Activated CD4-positive, alpha-beta T cell treated with anti-CD3 and anti-CD28 coated beads, Interleukin-2, amount 50 U/mL, for 4 hours (primary cell): ENCODE measurements at regions not wholly inside any gene's neighbourhood (a gene's known extent, or its start where the extent isn't known, plus 50 kb on each side); places are given as distances from the start of the nearest gene placed in this dataset.
"Not testable (repeated sequence)": the region's sequence is repeated elsewhere in the genome, so short reads cannot be mapped to it uniquely, and the experiment has no call there.

Experiments used
- DNase-seq, 2 experiments: peaks; one replicate each; pipeline ENCODE4 v3.0.0-alpha.2; 2020

DNA sequence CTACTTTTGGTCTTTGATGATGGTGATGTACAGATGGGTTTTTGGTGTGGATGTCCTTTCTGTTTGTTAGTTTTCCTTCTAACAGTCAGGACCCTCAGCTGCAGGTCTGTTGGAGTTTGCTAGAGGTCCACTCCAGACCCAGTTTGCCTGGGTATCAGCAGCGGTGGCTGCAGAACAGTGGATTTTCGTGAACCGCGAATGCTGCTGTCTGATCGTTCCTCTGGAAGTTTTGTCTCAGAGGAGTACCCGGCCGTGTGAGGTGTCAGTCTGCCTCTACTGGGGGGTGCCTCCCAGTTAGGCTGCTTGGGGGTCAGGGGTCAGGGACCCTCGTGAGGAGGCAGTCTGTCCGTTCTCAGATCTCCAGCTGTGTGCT, 56.6 kb upstream of the TNFAIP8 start:
- DNase-seq = not testable (repeated sequence)

DNA sequence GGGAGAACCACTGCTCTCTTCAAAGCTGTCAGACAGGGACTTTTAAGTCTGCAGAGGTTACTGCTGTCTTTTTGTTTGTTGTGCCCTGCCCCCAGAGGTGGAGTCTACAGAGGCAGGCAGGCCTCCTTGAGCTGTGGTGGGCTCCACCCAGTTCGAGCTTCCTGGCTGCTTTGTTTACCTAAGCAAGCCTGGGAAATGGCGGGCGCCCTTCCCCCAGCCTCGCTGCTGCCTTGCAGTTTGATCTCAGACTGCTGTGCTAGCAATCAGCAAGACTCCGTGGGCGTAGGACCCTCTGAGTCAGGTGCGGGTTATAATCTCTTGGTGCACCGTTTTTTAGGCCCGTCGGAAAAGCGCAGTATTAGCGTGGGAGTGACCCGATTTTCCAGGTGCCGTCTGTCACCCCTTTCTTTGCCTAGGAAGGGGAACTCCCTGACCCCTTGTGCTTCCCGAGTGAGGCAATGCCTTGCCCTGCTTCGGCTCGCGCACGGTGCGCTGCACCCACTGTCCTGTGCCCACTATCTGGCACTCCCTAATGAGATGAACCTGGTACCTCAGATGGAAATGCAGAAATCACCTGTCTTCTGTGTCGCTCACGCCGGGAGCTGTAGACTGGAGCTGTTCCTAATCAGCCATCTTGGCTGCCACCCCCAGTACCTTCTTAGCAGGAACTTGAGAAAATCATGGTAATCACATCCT, 56.1 kb upstream of the TNFAIP8 start:
- peak; percentile 95 to 97 for DNase-seq

DNA sequence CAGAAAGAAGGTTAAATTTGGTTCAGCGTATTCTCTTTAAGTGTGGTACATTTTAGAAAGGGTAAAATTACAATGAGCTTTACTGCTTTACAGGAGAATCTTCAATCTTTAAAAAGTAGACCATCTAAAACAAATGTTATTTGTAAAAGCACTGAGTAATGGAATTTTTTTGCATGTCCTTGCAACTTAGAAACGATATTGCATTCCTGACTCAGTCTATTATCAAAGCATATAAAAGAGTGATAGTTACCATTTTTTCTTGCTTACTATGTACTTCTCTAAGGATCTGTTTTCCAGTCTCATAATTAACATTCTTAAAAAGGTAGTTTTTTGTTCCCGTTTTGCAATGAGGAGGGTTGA, 55.5 kb upstream of the TNFAIP8 start:
- DNase-seq = no peak

DNA sequence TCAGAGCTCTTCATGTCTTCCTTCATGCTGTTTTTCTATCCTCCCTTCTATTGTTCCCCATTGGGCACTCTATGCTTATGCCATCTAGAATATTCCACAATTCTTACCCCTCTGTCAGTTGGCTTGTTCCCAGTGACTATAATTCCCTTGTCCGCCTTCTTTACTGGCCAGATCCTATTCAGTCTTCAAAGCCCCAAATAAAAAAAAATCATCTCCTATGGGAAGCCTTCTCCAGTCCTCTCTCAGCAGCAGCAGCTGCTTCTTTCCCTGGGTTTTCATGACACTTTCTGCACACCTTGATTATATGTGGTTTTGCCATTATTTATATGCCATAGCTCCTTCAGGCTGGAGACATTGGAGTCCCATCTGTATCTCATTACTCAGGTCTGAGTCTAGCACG, 54.6 kb upstream of the TNFAIP8 start:
- DNase-seq = no peak

DNA sequence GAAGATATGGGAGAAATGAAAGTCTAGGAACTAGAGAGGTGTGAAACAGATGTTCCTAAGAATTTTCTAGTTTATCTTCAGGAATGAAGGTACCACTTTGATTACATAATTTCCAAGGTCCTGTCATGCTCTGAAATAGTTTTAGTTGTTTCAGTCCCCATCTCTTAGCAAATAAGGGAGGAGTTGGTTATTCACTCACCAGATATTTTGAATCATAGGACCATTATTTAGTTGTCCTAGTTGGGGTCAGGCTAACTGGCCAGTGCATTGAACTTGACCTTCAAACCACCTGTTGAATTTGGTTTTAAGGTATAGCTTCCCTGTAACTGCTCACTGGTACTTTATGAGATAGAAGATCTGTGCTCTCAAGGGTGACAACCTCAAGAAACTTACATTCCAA, 53.9 kb upstream of the TNFAIP8 start:
- no peak for DNase-seq

DNA sequence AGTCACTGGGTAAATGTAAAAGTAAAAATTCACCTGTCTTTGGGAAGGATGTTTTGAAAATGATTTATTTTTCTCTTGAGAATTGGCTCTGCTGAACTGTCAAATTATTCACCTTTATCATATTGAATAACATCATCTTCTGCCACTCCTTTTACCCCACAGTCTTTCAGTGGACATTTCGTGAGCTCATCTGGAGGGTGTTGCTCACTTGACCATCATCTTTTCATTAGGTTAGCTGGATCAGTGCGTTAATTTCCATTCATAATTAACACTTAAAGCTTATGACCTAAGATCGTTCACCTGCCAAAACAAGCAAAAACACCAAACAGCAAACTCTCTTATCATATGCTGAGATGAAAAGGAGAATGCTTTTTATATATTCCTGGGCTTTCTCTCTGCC, 53.4 kb upstream of the TNFAIP8 start:
- DNase-seq = no peak

DNA sequence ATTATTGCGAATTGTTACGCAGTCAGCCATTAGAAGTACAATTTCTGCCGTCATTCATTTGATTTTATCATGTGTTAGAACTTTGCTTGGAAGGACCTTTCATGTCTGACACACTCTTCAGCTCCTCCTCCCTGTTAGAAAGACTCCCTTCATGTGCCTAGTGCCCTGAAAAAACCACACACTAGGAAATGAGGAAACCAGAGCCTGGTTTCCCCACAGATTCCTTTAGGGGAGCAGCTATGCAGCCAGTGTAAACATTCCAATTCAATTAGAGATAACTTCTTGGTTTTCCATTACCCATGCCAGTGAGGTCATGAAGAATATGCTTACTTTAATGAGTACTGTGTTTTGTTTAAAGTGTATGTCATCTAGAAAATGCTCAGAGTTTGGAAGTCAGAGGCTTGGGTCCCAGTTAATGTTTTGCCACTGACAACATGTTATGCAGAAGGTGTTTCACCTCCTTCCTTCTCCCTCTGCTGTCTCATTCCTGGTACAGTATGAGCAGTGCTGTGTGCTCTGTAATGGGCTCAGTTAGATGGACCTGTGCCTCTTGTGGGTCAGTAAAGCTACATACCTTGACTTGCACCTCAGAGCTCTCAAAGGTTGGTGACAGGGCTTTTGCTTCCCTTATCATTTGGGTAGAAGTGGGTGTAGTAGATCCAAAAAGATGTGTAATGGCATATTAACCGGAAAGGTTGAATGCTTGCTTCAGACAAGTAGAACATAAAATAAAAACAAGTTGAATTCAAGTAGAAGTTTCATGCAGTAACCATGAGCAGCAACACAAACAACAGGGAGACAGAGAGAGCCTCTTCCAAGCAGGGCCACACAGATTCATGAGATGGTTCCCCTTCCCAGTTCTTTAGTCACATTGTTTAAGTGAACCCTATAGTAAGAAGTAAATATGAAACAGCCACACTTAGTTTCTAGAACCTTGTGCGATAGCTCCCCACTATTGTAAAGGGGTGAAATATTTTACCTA, 52.6 kb upstream of the TNFAIP8 start:
- DNase-seq = no peak

DNA sequence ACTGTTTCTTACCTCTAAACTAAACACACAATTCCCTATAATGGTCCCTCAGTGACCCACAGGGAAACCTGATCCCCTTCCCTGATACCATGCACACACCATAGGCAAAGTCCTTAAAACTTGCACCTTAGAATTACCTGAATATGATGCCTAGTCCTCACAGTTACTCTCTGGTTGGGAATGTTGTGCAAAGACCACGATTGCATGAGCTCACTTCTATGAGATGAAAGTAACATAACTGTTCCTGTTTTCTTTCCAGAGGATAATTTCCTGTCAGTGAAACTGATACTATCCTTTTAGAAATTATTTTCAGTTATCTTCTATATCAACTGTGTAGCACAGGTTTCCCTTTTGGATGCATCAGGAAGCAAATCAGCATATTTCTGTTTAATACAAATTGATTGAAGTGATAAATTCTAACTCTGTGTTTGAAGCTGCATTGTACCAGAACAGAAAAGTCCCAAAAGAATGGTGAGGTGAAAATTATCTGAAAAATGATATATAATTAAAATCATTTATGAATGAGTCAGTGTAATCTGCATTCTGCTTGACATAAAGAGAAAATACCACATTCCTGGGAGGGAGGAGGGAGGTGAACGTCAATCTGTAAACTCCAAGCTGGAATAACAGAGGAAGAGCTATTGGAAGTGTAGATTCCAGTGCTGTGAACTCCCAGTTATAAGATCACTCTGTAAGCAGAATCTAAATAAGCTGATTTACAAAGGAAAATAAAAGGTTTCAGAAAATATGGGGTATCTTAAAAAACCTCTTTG, 51.2 kb upstream of the TNFAIP8 start:
- DNase-seq = no peak
